ENCODE measurements at regions not wholly inside any gene's neighbourhood (a gene's known extent, or its start where the extent isn't known, plus 50 kb on each side); places are given as distances from the start of the nearest gene placed in this dataset.
"Not testable (repeated sequence)": the region's sequence is repeated elsewhere in the genome, so short reads cannot be mapped to it uniquely, and the experiment has no call there.

GRCh38 chr7:9919-10318, 182.5 kb upstream of the FAM20C start:
- DNase-seq: not testable (repeated sequence)

- not testable (repeated sequence) for DNase-seq
Observed at GRCh38 chr7:32565-33280, 159.6 kb upstream of the FAM20C start.

GRCh38 chr7:35121-35541, 157.2 kb upstream of the FAM20C start:
- not testable (repeated sequence) for DNase-seq

GRCh38 chr7:36539-36938, 155.8 kb upstream of the FAM20C start:
- not testable (repeated sequence) for DNase-seq

- DNase-seq: not testable (repeated sequence)
Observed at GRCh38 chr7:37656-38055, 154.7 kb upstream of the FAM20C start.

- DNase-seq: not testable (repeated sequence)
Observed at GRCh38 chr7:38444-38843, 153.9 kb upstream of the FAM20C start.

GRCh38 chr7:39984-40740, 152.2 kb upstream of the FAM20C start:
- DNase-seq: not testable (repeated sequence)

GRCh38 chr7:40799-41750, 151.3 kb upstream of the FAM20C start:
- DNase-seq: no peak

- DNase-seq: no peak
Observed at GRCh38 chr7:41917-42565, 150.3 kb upstream of the FAM20C start.

GRCh38 chr7:43791-44540, 148.4 kb upstream of the FAM20C start:
- no peak for DNase-seq

GRCh38 chr7:44541-44896, 147.9 kb upstream of the FAM20C start:
- DNase-seq: no peak

- DNase-seq: no peak
Observed at GRCh38 chr7:45106-46090, 147.0 kb upstream of the FAM20C start.

- DNase-seq: no peak
Observed at GRCh38 chr7:46123-46829, 146.1 kb upstream of the FAM20C start.

GRCh38 chr7:46830-47140, 145.6 kb upstream of the FAM20C start:
- DNase-seq: no peak

- DNase-seq: no peak
Observed at GRCh38 chr7:51456-52068, 140.8 kb upstream of the FAM20C start.

- no peak for DNase-seq
Observed at GRCh38 chr7:52100-52499, 140.3 kb upstream of the FAM20C start.

GRCh38 chr7:53531-53930, 138.8 kb upstream of the FAM20C start:
- DNase-seq: no peak

- DNase-seq: no peak
Observed at GRCh38 chr7:54615-55014, 137.8 kb upstream of the FAM20C start.

- no peak for DNase-seq
Observed at GRCh38 chr7:55690-56248, 136.6 kb upstream of the FAM20C start.
